ENCODE measurements at regions not wholly inside any gene's neighbourhood (a gene's known extent, or its start where the extent isn't known, plus 50 kb on each side); places are given as distances from the start of the nearest gene placed in this dataset.

- TF ChIP-seq CTCF (IDR thresholded peaks at IDR 0.05; ENCODE audit: low read length) (peak; percentile 89), EZH2 (optimal IDR thresholded peaks at IDR 0.05; ENCODE audit: low read depth, low read length) (no peak)
Observed at GRCh38 chr3:188956839-188957489, 214.8 kb upstream of the TPRG1 start.
